K562 (cell line): ENCODE measurements at regions not wholly inside any gene's neighbourhood (a gene's known extent, or its start where the extent isn't known, plus 50 kb on each side); places are given as distances from the start of the nearest gene placed in this dataset.

ENCODE experiments used
- HDAC1 ChIP-seq, 2 experiments: fragments of 450-650 bp; IDR thresholded peaks; 2 replicates each; pipeline ENCODE4 v1.6.1; 2016 to 2017; ENCODE audit warnings: inconsistent platforms in 1 of 2, mild to moderate bottlenecking in 1 of 2, moderate library complexity in 1 of 2
- LCOR ChIP-seq: sonication (generic); formaldehyde crosslinking; IDR thresholded peaks from 2 replicates; pipeline ENCODE4 v1.8.0; 2022; ENCODE audit warnings: mild to moderate bottlenecking, missing genetic modification reagents
- NFATC3 ChIP-seq: fragments of 450-650 bp; IDR thresholded peaks from 2 replicates; pipeline ENCODE4 v1.6.1; 2017; ENCODE audit warnings: mild to moderate bottlenecking
- POLR2H ChIP-seq: IDR thresholded peaks from 2 replicates; pipeline ENCODE4 v1.6.1; 2016; ENCODE audit warnings: missing genetic modification characterization, low read depth, mild to moderate bottlenecking, control low read depth, missing compliant biosample characterization, moderate library complexity
- TAF15 ChIP-seq: fragments of 200-400 bp; formaldehyde crosslinking; IDR thresholded peaks from 2 replicates; pipeline ENCODE4 v1.6.1; 2017; ENCODE audit warnings: mild to moderate bottlenecking, low read depth, low read length, moderate library complexity
- TF ChIP-seq, protein P1 (sequence below): sonication (generic); formaldehyde crosslinking; IDR thresholded peaks from 2 replicates; pipeline ENCODE4 v1.8.0; 2023; ENCODE audit warnings: mild to moderate bottlenecking, missing genetic modification reagents
- TF ChIP-seq, protein P2 (sequence below): sonication (generic); formaldehyde crosslinking; IDR thresholded peaks from 2 replicates; pipeline ENCODE4 v1.8.0; 2023; ENCODE audit warnings: missing genetic modification reagents, mild to moderate bottlenecking, borderline replicate concordance

DNA sequence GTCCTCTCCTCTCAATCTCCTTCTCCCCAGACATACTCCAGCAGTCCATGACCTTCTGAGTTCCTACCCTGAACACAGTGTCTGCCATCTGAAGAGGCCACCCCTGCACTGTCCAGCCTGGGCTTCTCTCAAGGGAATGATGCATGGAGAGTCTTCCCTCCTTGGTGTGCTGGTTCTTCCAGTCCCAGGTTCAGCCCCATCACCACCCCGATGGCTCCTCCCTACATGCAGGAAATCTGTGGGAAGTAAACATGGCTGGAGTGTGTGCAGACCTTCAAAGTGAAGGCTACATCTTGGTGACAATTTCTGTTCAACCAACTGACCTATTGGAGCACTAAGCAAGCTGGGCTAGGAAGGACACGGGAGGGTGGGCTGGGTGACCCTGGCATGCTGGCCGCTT, 121.0 kb upstream of the JAG1 start (continued):
- TF ChIP-seq, protein P1, sequence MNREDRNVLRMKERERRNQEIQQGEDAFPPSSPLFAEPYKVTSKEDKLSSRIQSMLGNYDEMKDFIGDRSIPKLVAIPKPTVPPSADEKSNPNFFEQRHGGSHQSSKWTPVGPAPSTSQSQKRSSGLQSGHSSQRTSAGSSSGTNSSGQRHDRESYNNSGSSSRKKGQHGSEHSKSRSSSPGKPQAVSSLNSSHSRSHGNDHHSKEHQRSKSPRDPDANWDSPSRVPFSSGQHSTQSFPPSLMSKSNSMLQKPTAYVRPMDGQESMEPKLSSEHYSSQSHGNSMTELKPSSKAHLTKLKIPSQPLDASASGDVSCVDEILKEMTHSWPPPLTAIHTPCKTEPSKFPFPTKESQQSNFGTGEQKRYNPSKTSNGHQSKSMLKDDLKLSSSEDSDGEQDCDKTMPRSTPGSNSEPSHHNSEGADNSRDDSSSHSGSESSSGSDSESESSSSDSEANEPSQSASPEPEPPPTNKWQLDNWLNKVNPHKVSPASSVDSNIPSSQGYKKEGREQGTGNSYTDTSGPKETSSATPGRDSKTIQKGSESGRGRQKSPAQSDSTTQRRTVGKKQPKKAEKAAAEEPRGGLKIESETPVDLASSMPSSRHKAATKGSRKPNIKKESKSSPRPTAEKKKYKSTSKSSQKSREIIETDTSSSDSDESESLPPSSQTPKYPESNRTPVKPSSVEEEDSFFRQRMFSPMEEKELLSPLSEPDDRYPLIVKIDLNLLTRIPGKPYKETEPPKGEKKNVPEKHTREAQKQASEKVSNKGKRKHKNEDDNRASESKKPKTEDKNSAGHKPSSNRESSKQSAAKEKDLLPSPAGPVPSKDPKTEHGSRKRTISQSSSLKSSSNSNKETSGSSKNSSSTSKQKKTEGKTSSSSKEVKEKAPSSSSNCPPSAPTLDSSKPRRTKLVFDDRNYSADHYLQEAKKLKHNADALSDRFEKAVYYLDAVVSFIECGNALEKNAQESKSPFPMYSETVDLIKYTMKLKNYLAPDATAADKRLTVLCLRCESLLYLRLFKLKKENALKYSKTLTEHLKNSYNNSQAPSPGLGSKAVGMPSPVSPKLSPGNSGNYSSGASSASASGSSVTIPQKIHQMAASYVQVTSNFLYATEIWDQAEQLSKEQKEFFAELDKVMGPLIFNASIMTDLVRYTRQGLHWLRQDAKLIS (CRISPR knock-in tag): no peak
- TF ChIP-seq HDAC1 (IDR thresholded peaks at IDR 0.05) (no peak), POLR2H (tag) (no peak), TAF15 (no peak), LCOR (CRISPR knock-in tag) (no peak), NFATC3 (no peak)
- TF ChIP-seq, protein P2, sequence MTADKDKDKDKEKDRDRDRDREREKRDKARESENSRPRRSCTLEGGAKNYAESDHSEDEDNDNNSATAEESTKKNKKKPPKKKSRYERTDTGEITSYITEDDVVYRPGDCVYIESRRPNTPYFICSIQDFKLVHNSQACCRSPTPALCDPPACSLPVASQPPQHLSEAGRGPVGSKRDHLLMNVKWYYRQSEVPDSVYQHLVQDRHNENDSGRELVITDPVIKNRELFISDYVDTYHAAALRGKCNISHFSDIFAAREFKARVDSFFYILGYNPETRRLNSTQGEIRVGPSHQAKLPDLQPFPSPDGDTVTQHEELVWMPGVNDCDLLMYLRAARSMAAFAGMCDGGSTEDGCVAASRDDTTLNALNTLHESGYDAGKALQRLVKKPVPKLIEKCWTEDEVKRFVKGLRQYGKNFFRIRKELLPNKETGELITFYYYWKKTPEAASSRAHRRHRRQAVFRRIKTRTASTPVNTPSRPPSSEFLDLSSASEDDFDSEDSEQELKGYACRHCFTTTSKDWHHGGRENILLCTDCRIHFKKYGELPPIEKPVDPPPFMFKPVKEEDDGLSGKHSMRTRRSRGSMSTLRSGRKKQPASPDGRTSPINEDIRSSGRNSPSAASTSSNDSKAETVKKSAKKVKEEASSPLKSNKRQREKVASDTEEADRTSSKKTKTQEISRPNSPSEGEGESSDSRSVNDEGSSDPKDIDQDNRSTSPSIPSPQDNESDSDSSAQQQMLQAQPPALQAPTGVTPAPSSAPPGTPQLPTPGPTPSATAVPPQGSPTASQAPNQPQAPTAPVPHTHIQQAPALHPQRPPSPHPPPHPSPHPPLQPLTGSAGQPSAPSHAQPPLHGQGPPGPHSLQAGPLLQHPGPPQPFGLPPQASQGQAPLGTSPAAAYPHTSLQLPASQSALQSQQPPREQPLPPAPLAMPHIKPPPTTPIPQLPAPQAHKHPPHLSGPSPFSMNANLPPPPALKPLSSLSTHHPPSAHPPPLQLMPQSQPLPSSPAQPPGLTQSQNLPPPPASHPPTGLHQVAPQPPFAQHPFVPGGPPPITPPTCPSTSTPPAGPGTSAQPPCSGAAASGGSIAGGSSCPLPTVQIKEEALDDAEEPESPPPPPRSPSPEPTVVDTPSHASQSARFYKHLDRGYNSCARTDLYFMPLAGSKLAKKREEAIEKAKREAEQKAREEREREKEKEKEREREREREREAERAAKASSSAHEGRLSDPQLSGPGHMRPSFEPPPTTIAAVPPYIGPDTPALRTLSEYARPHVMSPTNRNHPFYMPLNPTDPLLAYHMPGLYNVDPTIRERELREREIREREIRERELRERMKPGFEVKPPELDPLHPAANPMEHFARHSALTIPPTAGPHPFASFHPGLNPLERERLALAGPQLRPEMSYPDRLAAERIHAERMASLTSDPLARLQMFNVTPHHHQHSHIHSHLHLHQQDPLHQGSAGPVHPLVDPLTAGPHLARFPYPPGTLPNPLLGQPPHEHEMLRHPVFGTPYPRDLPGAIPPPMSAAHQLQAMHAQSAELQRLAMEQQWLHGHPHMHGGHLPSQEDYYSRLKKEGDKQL (CRISPR knock-in tag): no peak
